ENCODE measurements at regions not wholly inside any gene's neighbourhood (a gene's known extent, or its start where the extent isn't known, plus 50 kb on each side); places are given as distances from the start of the nearest gene placed in this dataset.
"Not testable (repeated sequence)": the region's sequence is repeated elsewhere in the genome, so short reads cannot be mapped to it uniquely, and the experiment has no call there.

DNA sequence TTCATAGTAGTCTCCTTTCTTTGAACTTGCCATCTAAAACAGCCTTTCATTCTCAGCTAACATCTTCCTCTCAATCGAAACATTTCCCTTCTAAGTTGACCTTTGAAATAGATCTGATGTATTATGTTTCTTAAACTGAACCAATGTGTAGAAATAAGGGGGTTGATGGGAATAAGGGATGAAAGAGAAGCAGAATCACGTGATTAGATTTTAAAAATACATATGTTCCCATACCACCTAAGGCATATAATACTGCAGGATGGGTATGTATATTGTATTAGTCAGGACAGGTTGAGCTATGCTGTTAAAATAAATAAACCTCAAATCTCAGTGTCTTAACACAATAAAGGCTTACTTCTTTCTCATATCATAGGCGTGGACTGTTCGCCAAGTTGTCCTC, 207.5 kb upstream of the SRD5A2 start:
- Histone ChIP-seq H3K27me3 (ENCODE audit: insufficient read depth, insufficient read length) (no peaks in the 10 kb centered on the region), H3K36me3 (ENCODE audit: insufficient read depth, insufficient read length, low read length) (no peaks in the 10 kb centered on the region), H3K4me3 (ENCODE audit: insufficient read length, low read depth) (no peak overlapping the region), H3K9ac (ENCODE audit: insufficient read length, low read depth) (no peak overlapping the region), H3K9me3 (ENCODE audit: insufficient read depth, low read length) (peaks cover 20% of the 10 kb centered on the region), H3K4me1 (ENCODE audit: insufficient read depth, insufficient read length) (no peaks in the 10 kb centered on the region)
- no peak for DNase-seq (ENCODE audit: low read depth, low spot score)
- no peak for TF ChIP-seq ZNF274 (IDR thresholded peaks at IDR 0.05; ENCODE audit: low read depth, low read length)
- TF ChIP-seq SUZ12 (IDR thresholded peaks at IDR 0.05; ENCODE audit: extremely low read depth, insufficient read depth, insufficient read length): no peak
- no peak for TF ChIP-seq YY1 (IDR thresholded peaks at IDR 0.05; ENCODE audit: insufficient read depth, insufficient read length)

DNA sequence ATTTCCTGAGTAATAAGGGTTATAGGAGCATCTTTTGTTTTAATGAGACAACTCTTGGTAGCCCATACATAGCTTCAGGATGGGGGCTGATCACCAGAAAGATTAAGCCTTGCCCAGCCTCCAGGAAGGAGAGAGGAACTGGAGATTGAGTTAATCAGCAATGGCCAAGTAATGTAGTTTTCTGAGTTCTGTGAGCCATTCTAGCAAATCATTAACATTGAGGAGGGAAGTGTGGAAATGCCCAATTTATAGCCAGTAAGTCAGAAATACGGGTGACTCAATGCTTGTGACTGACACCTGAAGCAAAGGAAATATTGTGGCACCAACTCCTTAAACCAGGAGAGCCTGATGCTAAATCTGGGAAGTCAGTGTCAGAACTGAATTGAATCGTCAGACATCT, 205.1 kb upstream of the SRD5A2 start:
- H3K9me3 ChIP-seq (ENCODE audit: insufficient read depth, low read length): peaks cover 26% of the 10 kb centered on the region
- H3K27me3 ChIP-seq (ENCODE audit: insufficient read depth, insufficient read length): no peaks in the 10 kb centered on the region
- no peak for DNase-seq (ENCODE audit: low read depth, low spot score)
- H3K4me1 ChIP-seq (ENCODE audit: insufficient read depth, insufficient read length): no peaks in the 10 kb centered on the region
- TF ChIP-seq SUZ12 (IDR thresholded peaks at IDR 0.05; ENCODE audit: extremely low read depth, insufficient read depth, insufficient read length): no peak
- no peak for TF ChIP-seq YY1 (IDR thresholded peaks at IDR 0.05; ENCODE audit: insufficient read depth, insufficient read length)
- no peak for TF ChIP-seq ZNF274 (IDR thresholded peaks at IDR 0.05; ENCODE audit: low read depth, low read length)
- H3K4me3 ChIP-seq (ENCODE audit: insufficient read length, low read depth): no peak overlapping the region
- H3K9ac ChIP-seq (ENCODE audit: insufficient read length, low read depth): no peak overlapping the region
- H3K36me3 ChIP-seq (ENCODE audit: insufficient read depth, insufficient read length, low read length): no peaks in the 10 kb centered on the region

DNA sequence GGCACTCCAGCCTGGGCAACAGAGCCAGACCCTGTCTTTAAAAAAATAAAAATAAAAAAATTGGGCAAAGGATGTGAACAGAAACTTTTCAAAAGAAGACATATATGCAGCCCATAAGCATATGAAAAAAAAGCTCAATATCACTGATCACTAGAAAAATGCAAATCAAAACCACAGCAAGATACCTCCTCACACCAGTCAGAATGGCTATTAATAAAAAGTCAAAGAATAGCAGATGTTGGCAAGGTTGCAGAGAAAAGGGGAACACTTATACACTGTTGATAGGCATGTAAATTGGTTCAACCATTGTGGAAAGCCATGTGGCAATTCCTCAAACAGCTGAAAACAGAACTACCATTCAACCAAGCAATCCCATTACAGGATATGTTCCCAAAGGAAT, 204.1 kb upstream of the SRD5A2 start:
- Histone ChIP-seq H3K27me3 (ENCODE audit: insufficient read depth, insufficient read length) (no peaks in the 10 kb centered on the region), H3K9ac (ENCODE audit: insufficient read length, low read depth) (no peak overlapping the region), H3K4me3 (ENCODE audit: insufficient read length, low read depth) (no peak overlapping the region), H3K9me3 (ENCODE audit: insufficient read depth, low read length) (peaks cover 26% of the 10 kb centered on the region), H3K36me3 (ENCODE audit: insufficient read depth, insufficient read length, low read length) (no peaks in the 10 kb centered on the region), H3K4me1 (ENCODE audit: insufficient read depth, insufficient read length) (no peaks in the 10 kb centered on the region)
- DNase-seq (ENCODE audit: low read depth, low spot score): no peak
- TF ChIP-seq YY1 (IDR thresholded peaks at IDR 0.05; ENCODE audit: insufficient read depth, insufficient read length) (no peak), ZNF274 (IDR thresholded peaks at IDR 0.05; ENCODE audit: low read depth, low read length) (no peak), SUZ12 (IDR thresholded peaks at IDR 0.05; ENCODE audit: extremely low read depth, insufficient read depth, insufficient read length) (no peak)

- not testable (repeated sequence) for DNase-seq (ENCODE audit: low read depth, low spot score)
These were observed 202.8 kb upstream of the SRD5A2 start for GRCh38 chr2:31783446-31784091.

DNA sequence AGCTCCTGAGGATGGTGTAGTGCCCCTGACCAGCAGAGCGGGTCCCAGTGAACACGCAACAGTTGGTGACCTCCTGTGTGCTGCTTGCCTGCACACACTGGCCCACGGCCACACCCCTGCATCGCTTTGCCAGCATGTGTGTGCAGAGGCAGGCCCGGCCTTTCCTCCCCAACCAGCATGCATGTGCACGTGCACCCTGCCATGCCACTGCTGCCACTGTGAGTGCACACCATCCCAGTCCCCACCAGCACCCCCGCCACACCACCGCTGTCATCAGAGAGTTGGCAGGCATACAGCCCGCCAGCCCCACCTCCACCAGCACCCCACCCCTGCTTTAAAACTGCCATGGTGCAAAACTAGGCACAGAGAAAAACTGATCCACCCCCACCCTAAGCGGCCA, 197.4 kb upstream of the SRD5A2 start:
- Histone ChIP-seq H3K4me1 (ENCODE audit: insufficient read depth, insufficient read length) (no peaks in the 10 kb centered on the region), H3K9ac (ENCODE audit: insufficient read length, low read depth) (no peak overlapping the region), H3K4me3 (ENCODE audit: insufficient read length, low read depth) (no peak overlapping the region), H3K36me3 (ENCODE audit: insufficient read depth, insufficient read length, low read length) (no peaks in the 10 kb centered on the region), H3K9me3 (ENCODE audit: insufficient read depth, low read length) (peaks cover 6% of the 10 kb centered on the region; the same call in 1 of the 2 replicates), H3K27me3 (ENCODE audit: insufficient read depth, insufficient read length) (no peaks in the 10 kb centered on the region)
- no peak for TF ChIP-seq YY1 (IDR thresholded peaks at IDR 0.05; ENCODE audit: insufficient read depth, insufficient read length)
- no peak for TF ChIP-seq SUZ12 (IDR thresholded peaks at IDR 0.05; ENCODE audit: extremely low read depth, insufficient read depth, insufficient read length)
- no peak for TF ChIP-seq ZNF274 (IDR thresholded peaks at IDR 0.05; ENCODE audit: low read depth, low read length)
- no peak for DNase-seq (ENCODE audit: low read depth, low spot score)

More at GRCh38 chr2:31783446-31784091, 202.8 kb upstream of the SRD5A2 start:
- H3K4me1 ChIP-seq (ENCODE audit: insufficient read depth, insufficient read length); H3K27me3 ChIP-seq (ENCODE audit: insufficient read depth, insufficient read length); H3K9ac ChIP-seq (ENCODE audit: insufficient read length, low read depth); H3K4me3 ChIP-seq (ENCODE audit: insufficient read length, low read depth); H3K36me3 ChIP-seq (ENCODE audit: insufficient read depth, insufficient read length, low read length): not testable (repeated sequence)
- H3K9me3 ChIP-seq (ENCODE audit: insufficient read depth, low read length): peaks cover 26% of the 10 kb centered on the region

DNA sequence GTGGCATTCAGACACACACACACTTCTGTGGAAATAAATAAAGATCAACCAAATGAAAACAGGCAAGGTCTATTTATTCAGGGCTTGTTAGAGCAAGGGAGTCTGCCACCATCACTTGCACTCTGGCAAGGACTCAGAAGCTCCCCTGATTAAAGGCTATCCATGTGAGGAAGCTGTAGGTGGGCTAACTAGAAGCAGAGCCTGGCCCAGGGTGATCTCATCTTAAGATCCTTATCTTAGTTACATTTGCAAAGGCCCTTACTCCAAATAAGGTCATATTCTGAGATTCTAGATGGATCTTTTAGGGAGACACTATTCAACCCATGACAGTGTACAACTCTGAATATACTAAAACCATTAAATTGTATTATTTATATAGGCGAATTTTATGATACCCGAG, 190.0 kb upstream of the SRD5A2 start:
- no peaks in the 10 kb centered on the region for H3K4me1 ChIP-seq (ENCODE audit: insufficient read depth, insufficient read length)
- H3K4me3 ChIP-seq (ENCODE audit: insufficient read length, low read depth): no peak overlapping the region
- TF ChIP-seq SUZ12 (IDR thresholded peaks at IDR 0.05; ENCODE audit: extremely low read depth, insufficient read depth, insufficient read length) (no peak), YY1 (IDR thresholded peaks at IDR 0.05; ENCODE audit: insufficient read depth, insufficient read length) (no peak), ZNF274 (IDR thresholded peaks at IDR 0.05; ENCODE audit: low read depth, low read length) (no peak)
- no peak overlapping the region for H3K9ac ChIP-seq (ENCODE audit: insufficient read length, low read depth)
- peak; percentile 8 for DNase-seq (ENCODE audit: low read depth, low spot score)
- no peaks in the 10 kb centered on the region for H3K9me3 ChIP-seq (ENCODE audit: insufficient read depth, low read length)
- no peaks in the 10 kb centered on the region for H3K27me3 ChIP-seq (ENCODE audit: insufficient read depth, insufficient read length)
- no peaks in the 10 kb centered on the region for H3K36me3 ChIP-seq (ENCODE audit: insufficient read depth, insufficient read length, low read length)

GRCh38 chr2:31765078-31765945, 184.6 kb upstream of the SRD5A2 start:
- no peak for DNase-seq (ENCODE audit: low read depth, low spot score)
- no peaks in the 10 kb centered on the region for H3K9me3 ChIP-seq (ENCODE audit: insufficient read depth, low read length)
- H3K9ac ChIP-seq (ENCODE audit: insufficient read length, low read depth): no peak overlapping the region
- TF ChIP-seq YY1 (IDR thresholded peaks at IDR 0.05; ENCODE audit: insufficient read depth, insufficient read length) (no peak), ZNF274 (IDR thresholded peaks at IDR 0.05; ENCODE audit: low read depth, low read length) (no peak), SUZ12 (IDR thresholded peaks at IDR 0.05; ENCODE audit: extremely low read depth, insufficient read depth, insufficient read length) (no peak)
- no peaks in the 10 kb centered on the region for H3K27me3 ChIP-seq (ENCODE audit: insufficient read depth, insufficient read length)
- no peak overlapping the region for H3K4me3 ChIP-seq (ENCODE audit: insufficient read length, low read depth)
- no peaks in the 10 kb centered on the region for H3K4me1 ChIP-seq (ENCODE audit: insufficient read depth, insufficient read length)
- H3K36me3 ChIP-seq (ENCODE audit: insufficient read depth, insufficient read length, low read length): no peaks in the 10 kb centered on the region

Data from NT2/D1 (cell line).